Smooth muscle cell (in vitro differentiated cells): ENCODE measurements at regions not wholly inside any gene's neighbourhood (a gene's known extent, or its start where the extent isn't known, plus 50 kb on each side); places are given as distances from the start of the nearest gene placed in this dataset.

Experiments used
- DNase-seq: peaks from one replicate; lab custom pipeline; 2025; ENCODE audit not compliant: unreplicated experiment; lab: John Stamatoyannopoulos, UW
- H2AFZ ChIP-seq: fragments of 200-600 bp; sonication (generic); 2 replicates; pipeline ENCODE4 v1.6.0; 2016; ENCODE audit warnings: antibody characterized with exemption, low read depth, mild to moderate bottlenecking
- H3F3A ChIP-seq: fragments of 200-600 bp; sonication (generic); 2 replicates; pipeline ENCODE4 v1.6.0; 2017; ENCODE audit warnings: antibody characterized with exemption, low read depth
- H3K27ac ChIP-seq: fragments of 200-600 bp; sonication (generic); 2 replicates; pipeline ENCODE4 v1.5.1; 2016; ENCODE audit warnings: low read depth, mild to moderate bottlenecking
- H3K27me3 ChIP-seq: fragments of 200-600 bp; sonication (generic); 2 replicates; pipeline ENCODE4 v1.6.1; 2016; ENCODE audit warnings: low read depth, mild to moderate bottlenecking
- H3K36me3 ChIP-seq: fragments of 200-600 bp; sonication (generic); 2 replicates; pipeline ENCODE4 v1.5.1; 2016; ENCODE audit warnings: low read depth
- H3K4me1 ChIP-seq: fragments of 200-600 bp; sonication (generic); 2 replicates; pipeline ENCODE4 v1.5.1; 2016; ENCODE audit warnings: low read depth
- H3K4me2 ChIP-seq: fragments of 200-600 bp; sonication (generic); 2 replicates; pipeline ENCODE4 v1.6.0; 2016; ENCODE audit warnings: mild to moderate bottlenecking
- H3K4me3 ChIP-seq: fragments of 200-600 bp; sonication (generic); 2 replicates; pipeline ENCODE4 v1.5.1; 2016; ENCODE audit warnings: mild to moderate bottlenecking
- H3K79me2 ChIP-seq: fragments of 200-600 bp; sonication (generic); 2 replicates; pipeline ENCODE4 v1.6.0; 2016; ENCODE audit warnings: low read depth, mild to moderate bottlenecking
- H3K9ac ChIP-seq: fragments of 200-600 bp; sonication (generic); 2 replicates; pipeline ENCODE4 v1.6.0; 2016; ENCODE audit warnings: low read depth
- H3K9me3 ChIP-seq: fragments of 200-600 bp; sonication (generic); replicated peaks from 2 replicates; pipeline ENCODE4 v1.5.1; 2016; ENCODE audit warnings: low read depth
- H4K20me1 ChIP-seq: fragments of 200-600 bp; sonication (generic); 2 replicates; pipeline ENCODE4 v1.6.0; 2016; ENCODE audit warnings: low read depth
- CTCF ChIP-seq: fragments of 200-600 bp; sonication (generic); IDR thresholded peaks from 2 replicates; pipeline ENCODE4 v1.5.1; 2017; ENCODE audit warnings: borderline replicate concordance, mild to moderate bottlenecking, antibody characterized with exemption; ENCODE audit not compliant: insufficient read depth, poor library complexity, severe bottlenecking
- WGBS: methylation state at CpG from one replicate; pipeline ENCODE4 v1.1.7; 2016; ENCODE audit warnings: low lambda C conversion rate; 5-methylcytosine and 5-hydroxymethylcytosine counted together

GRCh38 chr4:30932581-30932980 is 212.4 kb downstream of the PCDH7 start:
- no peaks in the 10 kb centered on the region for H4K20me1 ChIP-seq
- H2AFZ ChIP-seq = peak overlapping the region; percentile 53
- no peak overlapping the region for H3K4me2 ChIP-seq
- H3K36me3 ChIP-seq = no peaks in the 10 kb centered on the region
- no peak for DNase-seq
- H3K4me1 ChIP-seq = no peaks in the 10 kb centered on the region
- no peak overlapping the region for H3K4me3 ChIP-seq
- H3K9me3 ChIP-seq = no peaks in the 10 kb centered on the region
- H3K27me3 ChIP-seq = no peaks in the 10 kb centered on the region
- WGBS = 41% methylated on average over 3 of the region's 3 CpGs
- H3F3A ChIP-seq = no peaks in the 10 kb centered on the region
- no peak for TF ChIP-seq CTCF
- no peak overlapping the region for H3K27ac ChIP-seq
- no peak overlapping the region for H3K9ac ChIP-seq
- H3K79me2 ChIP-seq = no peaks in the 10 kb centered on the region

- TF ChIP-seq CTCF = no peak
- H3K4me1 ChIP-seq = no peaks in the 10 kb centered on the region
- H4K20me1 ChIP-seq = no peaks in the 10 kb centered on the region
- H3K9me3 ChIP-seq = no peaks in the 10 kb centered on the region
- H3K4me2 ChIP-seq = no peak overlapping the region
- H3K36me3 ChIP-seq = no peaks in the 10 kb centered on the region
- no peak for DNase-seq
- no peak overlapping the region for H3K9ac ChIP-seq
- H3F3A ChIP-seq = no peaks in the 10 kb centered on the region
- H3K27ac ChIP-seq = no peak overlapping the region
- H3K27me3 ChIP-seq = no peaks in the 10 kb centered on the region
- no peak overlapping the region for H3K4me3 ChIP-seq
- H2AFZ ChIP-seq = no peak overlapping the region
- H3K79me2 ChIP-seq = no peaks in the 10 kb centered on the region
Measured at GRCh38 chr4:30939069-30939468, 218.9 kb downstream of the PCDH7 start.

- Histone ChIP-seq H3K27ac (no peak overlapping the region), H3K9me3 (no peaks in the 10 kb centered on the region), H2AFZ (no peak overlapping the region), H3K27me3 (no peaks in the 10 kb centered on the region), H3K4me2 (no peak overlapping the region), H3F3A (no peaks in the 10 kb centered on the region), H4K20me1 (no peaks in the 10 kb centered on the region), H3K36me3 (no peaks in the 10 kb centered on the region), H3K4me3 (no peak overlapping the region), H3K79me2 (no peaks in the 10 kb centered on the region), H3K4me1 (no peaks in the 10 kb centered on the region), H3K9ac (no peak overlapping the region)
- WGBS = 84% methylated on average over 4 of the region's 4 CpGs
- no peak for TF ChIP-seq CTCF
- DNase-seq = no peak
Measured at GRCh38 chr4:30939684-30940083, 219.5 kb downstream of the PCDH7 start.

GRCh38 chr4:30941641-30942040 is 221.5 kb downstream of the PCDH7 start:
- no peaks in the 10 kb centered on the region for H4K20me1 ChIP-seq
- no peak for TF ChIP-seq CTCF
- no peaks in the 10 kb centered on the region for H3K9me3 ChIP-seq

More at GRCh38 chr4:30941641-30942040, 221.5 kb downstream of the PCDH7 start:
- no peaks in the 10 kb centered on the region for H3K36me3 ChIP-seq
- no peak overlapping the region for H3K27ac ChIP-seq
- H3K4me3 ChIP-seq = no peak overlapping the region
- H3K4me2 ChIP-seq = no peak overlapping the region
- H3F3A ChIP-seq = no peaks in the 10 kb centered on the region
- no peaks in the 10 kb centered on the region for H3K4me1 ChIP-seq
- H3K9ac ChIP-seq = no peak overlapping the region
- H3K27me3 ChIP-seq = no peaks in the 10 kb centered on the region
- DNase-seq = no peak
- H3K79me2 ChIP-seq = no peaks in the 10 kb centered on the region
- no peak overlapping the region for H2AFZ ChIP-seq
